ENCODE measurements at regions not wholly inside any gene's neighbourhood (a gene's known extent, or its start where the extent isn't known, plus 50 kb on each side); places are given as distances from the start of the nearest gene placed in this dataset.

DNA sequence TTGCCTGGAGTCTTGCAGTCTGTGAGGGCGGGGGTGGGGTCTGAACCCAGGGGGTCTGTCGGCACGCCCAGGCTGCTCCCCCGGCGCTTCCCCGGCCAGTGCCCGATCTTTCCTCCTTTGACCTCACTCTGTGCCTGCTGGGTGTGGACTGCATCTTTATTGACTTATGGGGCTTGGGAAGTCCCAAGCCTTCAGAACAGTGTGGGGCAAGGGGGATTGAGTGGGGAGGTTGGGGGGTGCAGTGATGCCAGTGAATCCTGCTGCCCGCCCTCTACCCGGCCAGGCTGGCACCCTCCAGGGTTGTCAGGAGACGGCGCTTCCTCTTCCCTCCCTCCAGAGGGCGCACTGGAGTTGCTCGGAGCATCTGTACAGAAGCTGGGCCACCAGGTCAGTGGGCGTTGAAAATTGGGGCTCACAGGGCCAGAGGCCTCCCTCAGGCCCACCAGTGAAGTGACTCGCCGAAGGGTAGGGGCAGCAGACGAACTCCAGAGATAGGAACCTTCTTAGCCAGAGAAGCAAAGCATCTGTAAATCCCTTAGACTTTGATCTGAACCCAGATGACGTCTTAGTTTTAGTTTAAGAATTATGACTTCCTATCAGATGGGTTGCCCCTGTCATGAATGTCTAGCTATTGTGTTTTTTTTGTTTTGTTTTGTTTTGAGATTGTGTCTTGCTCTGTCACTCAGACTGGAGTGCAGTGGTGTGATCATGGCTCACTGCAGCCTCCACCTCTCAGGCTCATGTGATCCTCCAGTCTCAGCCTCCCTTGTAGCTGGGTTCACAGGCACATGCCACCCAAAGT is 184.8 kb upstream of the CIBAR2 start:
- TF ChIP-seq EZH2phosphoT487 (IDR thresholded peaks at IDR 0.05; ENCODE audit: insufficient read depth, low read depth) (no peak), EZH2 (IDR thresholded peaks at IDR 0.05; ENCODE audit: insufficient read depth, poor library complexity, severe bottlenecking) (no peak)
